HEK293 (cell line): ENCODE measurements at regions not wholly inside any gene's neighbourhood (a gene's known extent, or its start where the extent isn't known, plus 50 kb on each side); places are given as distances from the start of the nearest gene placed in this dataset.

Experiments
- ZNF623 ChIP-seq: fragments of 450-650 bp; formaldehyde crosslinking; IDR thresholded peaks from 2 replicates; pipeline ENCODE4 v1.5.1; 2016; ENCODE audit warnings: missing biosample characterization, missing genetic modification characterization
- ZNF830 ChIP-seq: fragments of 450-650 bp; IDR thresholded peaks from 2 replicates; pipeline ENCODE4 v1.5.0; 2018; ENCODE audit warnings: missing biosample characterization, missing genetic modification characterization, low read depth, mild to moderate bottlenecking, moderate library complexity
- TF ChIP-seq, protein P1 (sequence below): fragments of 450-650 bp; formaldehyde crosslinking; IDR thresholded peaks from 2 replicates; pipeline ENCODE4 v1.5.1; 2016; ENCODE audit warnings: missing biosample characterization, missing genetic modification characterization
- TF ChIP-seq, protein P2 (sequence below): fragments of 450-650 bp; formaldehyde crosslinking; IDR thresholded peaks from 2 replicates; pipeline ENCODE4 v1.5.1; 2016; ENCODE audit warnings: missing biosample characterization, missing genetic modification characterization, borderline replicate concordance
- TF ChIP-seq, protein P3 (sequence below): fragments of 450-650 bp; formaldehyde crosslinking; IDR thresholded peaks from 2 replicates; pipeline ENCODE4 v1.5.1; 2016; ENCODE audit warnings: missing biosample characterization, missing genetic modification characterization

DNA sequence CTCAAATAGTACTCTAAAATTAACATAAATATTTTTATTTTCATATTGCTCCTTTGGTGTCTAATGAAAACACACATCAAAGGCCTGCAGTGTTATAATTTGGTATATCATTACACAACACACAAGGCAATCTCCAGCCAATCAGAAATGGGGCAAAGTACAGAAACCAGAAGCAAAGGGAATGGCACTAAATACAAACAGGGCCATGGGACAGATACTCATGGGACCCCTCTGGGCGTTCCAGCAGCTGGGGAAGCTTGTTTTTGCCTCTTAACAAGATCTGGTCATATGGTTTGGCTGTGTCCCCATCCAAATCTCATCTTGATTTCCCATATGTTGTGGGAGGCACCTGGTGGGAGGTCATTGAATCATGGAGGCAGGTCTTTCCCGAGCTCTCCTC, 551.8 kb upstream of the NRP1 start:
- TF ChIP-seq, protein P1, sequence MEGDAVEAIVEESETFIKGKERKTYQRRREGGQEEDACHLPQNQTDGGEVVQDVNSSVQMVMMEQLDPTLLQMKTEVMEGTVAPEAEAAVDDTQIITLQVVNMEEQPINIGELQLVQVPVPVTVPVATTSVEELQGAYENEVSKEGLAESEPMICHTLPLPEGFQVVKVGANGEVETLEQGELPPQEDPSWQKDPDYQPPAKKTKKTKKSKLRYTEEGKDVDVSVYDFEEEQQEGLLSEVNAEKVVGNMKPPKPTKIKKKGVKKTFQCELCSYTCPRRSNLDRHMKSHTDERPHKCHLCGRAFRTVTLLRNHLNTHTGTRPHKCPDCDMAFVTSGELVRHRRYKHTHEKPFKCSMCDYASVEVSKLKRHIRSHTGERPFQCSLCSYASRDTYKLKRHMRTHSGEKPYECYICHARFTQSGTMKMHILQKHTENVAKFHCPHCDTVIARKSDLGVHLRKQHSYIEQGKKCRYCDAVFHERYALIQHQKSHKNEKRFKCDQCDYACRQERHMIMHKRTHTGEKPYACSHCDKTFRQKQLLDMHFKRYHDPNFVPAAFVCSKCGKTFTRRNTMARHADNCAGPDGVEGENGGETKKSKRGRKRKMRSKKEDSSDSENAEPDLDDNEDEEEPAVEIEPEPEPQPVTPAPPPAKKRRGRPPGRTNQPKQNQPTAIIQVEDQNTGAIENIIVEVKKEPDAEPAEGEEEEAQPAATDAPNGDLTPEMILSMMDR: no peak
- no peak for TF ChIP-seq ZNF830
- TF ChIP-seq ZNF623: no peak
- TF ChIP-seq, protein P2, sequence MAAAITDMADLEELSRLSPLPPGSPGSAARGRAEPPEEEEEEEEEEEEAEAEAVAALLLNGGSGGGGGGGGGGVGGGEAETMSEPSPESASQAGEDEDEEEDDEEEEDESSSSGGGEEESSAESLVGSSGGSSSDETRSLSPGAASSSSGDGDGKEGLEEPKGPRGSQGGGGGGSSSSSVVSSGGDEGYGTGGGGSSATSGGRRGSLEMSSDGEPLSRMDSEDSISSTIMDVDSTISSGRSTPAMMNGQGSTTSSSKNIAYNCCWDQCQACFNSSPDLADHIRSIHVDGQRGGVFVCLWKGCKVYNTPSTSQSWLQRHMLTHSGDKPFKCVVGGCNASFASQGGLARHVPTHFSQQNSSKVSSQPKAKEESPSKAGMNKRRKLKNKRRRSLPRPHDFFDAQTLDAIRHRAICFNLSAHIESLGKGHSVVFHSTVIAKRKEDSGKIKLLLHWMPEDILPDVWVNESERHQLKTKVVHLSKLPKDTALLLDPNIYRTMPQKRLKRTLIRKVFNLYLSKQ: no peak
- TF ChIP-seq, protein P3, sequence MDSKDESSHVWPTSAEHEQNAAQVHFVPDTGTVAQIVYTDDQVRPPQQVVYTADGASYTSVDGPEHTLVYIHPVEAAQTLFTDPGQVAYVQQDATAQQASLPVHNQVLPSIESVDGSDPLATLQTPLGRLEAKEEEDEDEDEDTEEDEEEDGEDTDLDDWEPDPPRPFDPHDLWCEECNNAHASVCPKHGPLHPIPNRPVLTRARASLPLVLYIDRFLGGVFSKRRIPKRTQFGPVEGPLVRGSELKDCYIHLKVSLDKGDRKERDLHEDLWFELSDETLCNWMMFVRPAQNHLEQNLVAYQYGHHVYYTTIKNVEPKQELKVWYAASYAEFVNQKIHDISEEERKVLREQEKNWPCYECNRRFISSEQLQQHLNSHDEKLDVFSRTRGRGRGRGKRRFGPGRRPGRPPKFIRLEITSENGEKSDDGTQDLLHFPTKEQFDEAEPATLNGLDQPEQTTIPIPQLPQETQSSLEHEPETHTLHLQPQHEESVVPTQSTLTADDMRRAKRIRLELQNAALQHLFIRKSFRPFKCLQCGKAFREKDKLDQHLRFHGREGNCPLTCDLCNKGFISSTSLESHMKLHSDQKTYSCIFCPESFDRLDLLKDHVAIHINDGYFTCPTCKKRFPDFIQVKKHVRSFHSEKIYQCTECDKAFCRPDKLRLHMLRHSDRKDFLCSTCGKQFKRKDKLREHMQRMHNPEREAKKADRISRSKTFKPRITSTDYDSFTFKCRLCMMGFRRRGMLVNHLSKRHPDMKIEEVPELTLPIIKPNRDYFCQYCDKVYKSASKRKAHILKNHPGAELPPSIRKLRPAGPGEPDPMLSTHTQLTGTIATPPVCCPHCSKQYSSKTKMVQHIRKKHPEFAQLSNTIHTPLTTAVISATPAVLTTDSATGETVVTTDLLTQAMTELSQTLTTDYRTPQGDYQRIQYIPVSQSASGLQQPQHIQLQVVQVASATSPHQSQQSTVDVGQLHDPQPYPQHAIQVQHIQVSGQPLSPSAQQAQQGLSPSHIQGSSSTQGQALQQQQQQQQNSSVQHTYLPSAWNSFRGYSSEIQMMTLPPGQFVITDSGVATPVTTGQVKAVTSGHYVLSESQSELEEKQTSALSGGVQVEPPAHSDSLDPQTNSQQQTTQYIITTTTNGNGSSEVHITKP (tag by site-specific recombination): no peak
